ENCODE measurements at regions not wholly inside any gene's neighbourhood (a gene's known extent, or its start where the extent isn't known, plus 50 kb on each side); places are given as distances from the start of the nearest gene placed in this dataset.

DNA sequence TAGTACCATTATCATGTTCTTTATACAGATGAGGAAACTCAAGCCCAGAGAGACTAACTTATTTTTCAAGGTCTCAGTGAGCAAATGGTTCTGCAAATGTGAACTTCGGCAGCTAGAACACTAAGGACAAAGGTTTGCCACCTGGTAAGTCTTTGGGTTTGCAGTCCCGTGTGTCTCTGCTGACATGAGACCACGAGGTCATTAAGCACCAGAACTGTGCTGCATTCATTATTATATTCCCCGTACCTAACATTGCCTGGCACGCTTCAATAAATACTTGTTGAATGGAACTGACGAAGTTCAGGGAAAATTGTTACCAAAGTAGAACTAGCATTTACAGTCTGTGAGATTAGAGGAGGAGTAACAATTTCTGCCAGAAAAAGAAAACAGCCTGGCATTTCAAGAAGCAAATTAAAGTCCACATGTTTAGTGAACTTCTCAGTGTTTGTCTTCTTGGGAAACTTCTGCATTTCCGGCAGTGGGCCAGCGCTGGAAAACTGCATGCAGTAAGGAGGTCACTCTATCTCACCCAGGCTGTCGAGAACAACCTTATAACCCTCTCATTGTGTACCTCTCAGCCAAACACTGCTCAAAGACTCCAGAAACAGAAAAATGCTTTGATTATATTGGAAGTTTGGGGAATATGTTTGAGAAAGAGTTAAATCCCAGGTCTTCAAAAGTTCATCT, 67.4 kb upstream of the CPEB2 start:
- TF ChIP-seq, protein P1, sequence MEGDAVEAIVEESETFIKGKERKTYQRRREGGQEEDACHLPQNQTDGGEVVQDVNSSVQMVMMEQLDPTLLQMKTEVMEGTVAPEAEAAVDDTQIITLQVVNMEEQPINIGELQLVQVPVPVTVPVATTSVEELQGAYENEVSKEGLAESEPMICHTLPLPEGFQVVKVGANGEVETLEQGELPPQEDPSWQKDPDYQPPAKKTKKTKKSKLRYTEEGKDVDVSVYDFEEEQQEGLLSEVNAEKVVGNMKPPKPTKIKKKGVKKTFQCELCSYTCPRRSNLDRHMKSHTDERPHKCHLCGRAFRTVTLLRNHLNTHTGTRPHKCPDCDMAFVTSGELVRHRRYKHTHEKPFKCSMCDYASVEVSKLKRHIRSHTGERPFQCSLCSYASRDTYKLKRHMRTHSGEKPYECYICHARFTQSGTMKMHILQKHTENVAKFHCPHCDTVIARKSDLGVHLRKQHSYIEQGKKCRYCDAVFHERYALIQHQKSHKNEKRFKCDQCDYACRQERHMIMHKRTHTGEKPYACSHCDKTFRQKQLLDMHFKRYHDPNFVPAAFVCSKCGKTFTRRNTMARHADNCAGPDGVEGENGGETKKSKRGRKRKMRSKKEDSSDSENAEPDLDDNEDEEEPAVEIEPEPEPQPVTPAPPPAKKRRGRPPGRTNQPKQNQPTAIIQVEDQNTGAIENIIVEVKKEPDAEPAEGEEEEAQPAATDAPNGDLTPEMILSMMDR (IDR thresholded peaks at IDR 0.05), result no peak
- TF ChIP-seq EP300 (IDR thresholded peaks at IDR 0.05) (no peak), POLR2AphosphoS5 (IDR thresholded peaks at IDR 0.05) (no peak)

Measured in esophagus muscularis mucosa (tissue), 4 donors.